DMS114 treated with DMSO at 0.1 percent for 48 hours (cell line): ENCODE measurements at regions not wholly inside any gene's neighbourhood (a gene's known extent, or its start where the extent isn't known, plus 50 kb on each side); places are given as distances from the start of the nearest gene placed in this dataset.

Source experiments
- DNase-seq: peaks from one replicate; lab custom pipeline; 2025; ENCODE audit not compliant: unreplicated experiment; lab: John Stamatoyannopoulos, UW

DNA sequence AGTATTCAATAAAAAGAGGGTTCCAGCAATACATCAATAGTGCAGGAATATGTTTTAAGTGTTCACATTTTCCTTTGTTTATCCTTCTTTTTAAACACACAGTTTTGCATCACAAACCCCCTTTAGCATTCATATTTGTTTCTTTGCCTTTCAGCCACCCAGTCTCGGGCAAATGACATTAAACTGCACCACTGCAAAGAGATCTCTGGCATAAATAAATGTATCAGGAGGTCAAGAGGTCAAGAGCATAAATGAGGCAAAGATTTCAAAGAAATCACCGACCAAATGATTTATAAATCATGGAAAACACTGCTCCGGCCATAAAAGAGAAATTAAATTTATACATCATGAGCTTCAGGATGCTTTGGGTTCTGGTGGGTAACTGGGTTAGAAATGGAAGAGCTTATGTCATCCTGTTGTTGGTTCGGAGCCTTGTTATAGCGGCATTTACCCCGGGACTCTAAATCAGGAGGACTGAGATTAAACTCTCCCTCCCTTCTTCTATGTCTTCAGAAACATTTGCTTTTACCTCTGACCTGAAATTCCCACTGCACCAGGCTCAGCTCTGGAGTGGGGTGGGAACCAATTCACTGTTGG is 449.6 kb upstream of the CLINT1 start:
- DNase-seq: no peak

DNA sequence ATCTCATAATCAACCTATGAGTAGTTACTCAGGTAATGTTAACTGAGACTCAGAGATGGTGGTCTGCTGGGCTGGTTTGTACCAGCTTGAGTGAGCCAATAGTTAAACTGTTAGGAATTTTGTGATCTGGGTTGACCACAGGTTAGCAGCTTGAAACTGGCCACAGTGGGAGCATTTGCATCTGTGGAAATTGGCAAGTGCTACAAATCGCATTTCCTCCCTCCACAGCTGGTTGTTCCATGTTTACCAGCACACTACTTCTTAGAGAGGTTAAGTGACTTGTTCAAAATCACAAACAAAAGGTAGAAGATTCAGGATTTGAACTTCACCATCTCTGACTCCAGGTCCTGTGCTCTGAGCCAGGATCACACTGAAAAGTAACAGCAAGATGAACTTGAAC is 446.9 kb upstream of the CLINT1 start:
- DNase-seq: no peak

DNA sequence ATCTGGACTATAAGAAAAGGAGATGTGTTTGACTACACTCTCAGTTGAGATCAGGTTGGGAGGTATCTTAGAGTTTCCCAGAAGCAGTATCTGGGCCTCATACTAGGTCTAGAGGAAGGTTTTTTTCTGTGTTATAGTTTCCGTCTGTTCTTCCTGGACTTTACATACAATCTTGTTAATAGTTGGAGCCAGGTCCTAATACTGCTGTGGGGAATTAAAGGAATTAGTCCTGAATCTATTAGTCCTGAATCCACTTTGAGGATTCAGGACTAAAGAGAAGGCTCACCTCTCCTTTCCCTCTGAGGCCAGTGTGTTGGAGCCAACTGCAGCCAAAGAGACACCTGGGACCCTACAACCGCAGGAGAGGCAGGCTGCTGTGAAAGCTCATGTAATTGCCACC is 445.7 kb upstream of the CLINT1 start:
- no peak for DNase-seq

DNA sequence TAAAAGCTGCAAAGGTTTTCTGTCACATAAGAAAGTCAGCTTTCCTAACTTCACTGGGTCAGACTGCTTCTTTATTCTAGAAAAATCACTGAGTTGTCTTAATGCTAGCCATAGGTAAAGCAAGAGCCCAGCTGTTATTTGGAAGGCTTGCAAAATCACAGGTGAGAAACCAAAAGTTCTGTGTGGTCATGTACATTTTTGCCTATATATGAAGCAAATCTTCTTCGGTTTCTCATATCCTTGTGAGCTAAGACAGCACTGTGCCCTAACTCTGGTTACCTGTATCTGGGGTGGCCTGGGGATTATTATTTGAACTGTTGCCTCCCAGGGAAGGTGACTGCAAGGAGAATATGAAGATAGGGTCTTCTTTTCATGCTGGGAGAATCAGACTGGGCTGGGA is 444.9 kb upstream of the CLINT1 start:
- DNase-seq: no peak

DNA sequence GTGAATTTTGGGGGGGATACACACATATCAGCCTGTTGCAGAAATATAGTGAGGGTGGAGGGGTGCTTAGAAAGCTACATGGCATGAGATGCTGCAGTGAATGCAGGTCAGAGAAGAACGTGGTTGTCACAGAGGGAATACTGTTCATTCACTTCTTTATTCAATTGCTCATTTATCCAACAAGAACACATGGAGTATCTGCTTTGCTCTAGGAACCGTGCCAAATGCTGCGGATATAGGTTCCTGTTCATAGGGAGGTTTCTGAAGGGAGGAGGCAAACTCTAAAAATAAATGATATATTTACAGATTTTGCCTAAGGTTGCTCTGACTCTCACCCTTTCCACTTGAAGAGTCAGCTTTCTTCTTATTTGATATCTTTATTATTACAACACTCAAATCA is 444.3 kb upstream of the CLINT1 start:
- no peak for DNase-seq

DNA sequence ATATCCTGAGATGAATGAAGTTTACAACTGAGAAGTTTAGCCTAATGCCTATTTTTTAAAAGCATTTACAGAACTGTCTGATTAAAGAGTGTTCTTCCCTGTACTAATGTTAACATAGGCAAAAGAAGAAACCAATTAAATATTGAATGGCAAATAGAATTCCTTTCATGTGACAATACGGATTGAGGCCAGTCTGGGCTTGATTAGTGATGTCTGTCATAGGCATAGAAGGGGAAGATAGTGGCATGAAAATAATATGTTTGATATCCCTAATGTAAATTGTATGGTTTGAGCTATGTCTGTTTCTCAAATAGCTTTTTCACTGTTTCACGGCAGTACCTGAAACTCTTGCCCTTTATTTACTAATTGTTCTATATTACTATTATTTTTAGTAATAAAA is 443.1 kb upstream of the CLINT1 start:
- DNase-seq: no peak

DNA sequence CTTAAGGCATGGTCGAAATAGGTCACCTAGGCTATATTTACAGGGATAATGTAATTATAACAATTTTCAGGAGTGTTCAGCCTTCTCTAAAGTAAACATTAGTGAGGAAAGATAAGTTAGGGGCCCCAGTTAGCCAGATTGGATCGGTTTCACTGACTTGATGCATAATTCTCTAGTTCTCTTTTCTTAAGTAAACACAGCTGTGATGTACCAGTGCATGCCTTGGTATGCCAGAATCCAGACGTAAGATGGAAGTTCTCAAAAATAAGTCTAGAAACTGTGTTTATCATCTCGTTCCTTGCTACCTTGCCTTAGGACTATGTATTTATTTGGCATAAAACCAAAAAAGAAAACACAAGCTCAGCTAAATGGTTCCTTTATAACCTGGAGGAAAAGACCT is 442.2 kb upstream of the CLINT1 start:
- no peak for DNase-seq

DNA sequence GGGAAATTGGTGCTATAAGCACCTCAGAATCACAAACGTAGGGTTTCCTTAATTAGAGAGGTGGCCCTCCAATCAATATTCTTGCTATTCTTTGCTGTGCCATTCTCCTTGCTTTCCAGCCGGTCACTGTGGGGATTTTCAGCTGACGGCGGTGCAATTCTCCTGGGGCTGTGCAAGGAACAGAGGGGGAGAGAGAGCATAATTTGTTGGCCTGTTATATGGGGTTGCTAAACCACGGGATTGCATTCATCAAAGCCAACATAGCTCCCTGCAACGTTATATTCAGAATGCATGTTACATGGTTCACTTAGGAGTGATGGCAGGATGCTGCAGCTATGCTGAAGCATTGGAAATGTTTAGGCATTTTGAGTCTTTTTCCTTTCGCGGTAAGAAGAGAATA is 441.3 kb upstream of the CLINT1 start:
- no peak for DNase-seq

DNA sequence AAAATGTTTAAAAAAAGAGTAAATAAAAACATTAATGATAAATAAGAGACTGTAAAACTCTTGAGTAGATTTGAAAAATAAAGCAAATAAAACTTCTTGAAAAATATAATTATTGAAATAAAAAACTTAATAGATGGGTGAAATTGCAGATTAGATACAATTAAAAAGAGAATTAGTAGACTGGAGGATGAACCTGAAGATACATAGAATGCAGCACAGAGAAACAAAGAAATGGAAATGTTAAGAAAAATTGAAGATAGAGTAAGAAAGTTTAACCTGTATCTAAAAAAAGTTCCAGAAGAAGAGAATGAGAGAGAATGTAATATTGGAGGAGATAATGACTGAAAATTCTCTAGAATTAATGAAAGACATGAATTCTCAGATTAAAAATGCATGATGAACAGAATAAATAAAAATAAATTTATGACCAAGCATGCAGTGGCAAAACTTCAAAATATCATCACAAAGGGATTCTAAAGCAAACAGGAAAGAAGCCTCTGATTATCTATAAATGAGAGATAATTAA is 438.1 kb upstream of the CLINT1 start:
- no peak for DNase-seq

DNA sequence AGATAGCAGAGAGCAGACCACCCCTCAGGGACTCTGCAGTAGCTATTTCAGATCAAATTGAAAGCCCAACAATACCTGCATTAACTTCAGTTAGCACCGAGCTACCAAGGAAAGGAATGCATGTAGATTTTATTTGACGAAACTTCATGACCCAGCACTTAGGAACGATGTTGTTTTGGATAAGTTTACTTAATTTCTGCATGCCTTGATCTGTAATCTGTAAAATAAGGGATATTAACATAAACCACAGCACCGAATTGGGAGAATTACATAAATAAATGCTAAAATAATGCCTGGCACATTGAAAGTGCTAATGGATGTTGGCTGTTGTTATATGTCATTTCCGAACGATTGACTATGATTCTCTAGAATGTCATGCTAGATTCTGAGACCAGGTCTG is 435.8 kb upstream of the CLINT1 start:
- no peak for DNase-seq

DNA sequence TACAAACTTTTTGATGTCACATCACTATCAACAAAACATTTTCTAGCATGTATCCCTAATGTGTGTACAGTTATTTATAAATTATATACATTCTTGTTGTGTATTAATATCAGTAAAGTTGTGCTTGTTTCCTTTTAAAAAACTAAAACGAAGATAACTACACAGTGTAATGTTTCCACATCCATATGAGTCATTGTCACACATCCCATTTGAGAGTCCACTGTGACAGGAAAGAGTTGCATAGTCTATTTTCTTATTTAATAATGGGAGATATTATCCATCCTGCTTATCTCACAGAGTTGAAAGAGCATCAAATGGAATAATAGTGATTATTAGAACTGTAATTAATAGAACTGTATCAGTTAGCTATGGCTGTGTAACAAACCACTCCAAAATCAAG is 434.0 kb upstream of the CLINT1 start:
- no peak for DNase-seq

DNA sequence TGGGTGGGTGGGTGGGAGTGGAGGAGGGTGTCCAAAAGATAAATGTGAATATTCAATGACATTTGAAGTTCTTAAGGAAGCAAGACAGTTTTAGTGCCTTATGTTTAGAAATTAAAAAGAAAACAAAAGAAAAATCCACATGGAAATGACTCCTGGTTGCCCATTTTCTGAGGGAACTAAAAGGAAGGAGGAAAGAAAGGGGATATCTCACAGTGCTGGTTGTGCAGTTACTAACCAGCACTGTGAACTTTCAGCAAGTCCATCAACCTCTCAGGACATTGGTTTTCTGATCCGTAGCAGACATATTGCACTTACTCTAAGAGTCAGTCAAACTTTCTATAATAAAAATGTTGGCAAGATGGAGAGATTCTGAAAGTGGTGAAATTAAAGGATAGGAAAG is 431.0 kb upstream of the CLINT1 start:
- no peak for DNase-seq

DNA sequence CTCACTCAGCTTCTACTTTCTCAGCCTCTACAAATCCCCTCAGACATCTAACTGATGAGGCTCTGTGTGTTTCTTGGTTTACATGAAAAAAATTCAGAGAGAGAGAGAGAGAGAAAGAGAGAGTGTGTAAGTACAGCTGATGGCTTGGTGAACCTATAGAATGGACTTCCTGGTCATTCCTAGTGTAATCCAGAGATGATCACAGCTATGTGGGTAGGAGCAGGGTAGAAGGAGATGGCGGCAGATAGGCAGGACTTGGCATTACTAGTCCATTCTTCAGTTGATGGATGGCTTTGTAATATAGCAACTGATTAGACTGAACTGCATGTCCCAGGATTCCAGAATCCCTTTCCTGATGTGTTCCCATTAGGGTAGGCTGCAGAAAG is 429.3 kb upstream of the CLINT1 start:
- DNase-seq: no peak

DNA sequence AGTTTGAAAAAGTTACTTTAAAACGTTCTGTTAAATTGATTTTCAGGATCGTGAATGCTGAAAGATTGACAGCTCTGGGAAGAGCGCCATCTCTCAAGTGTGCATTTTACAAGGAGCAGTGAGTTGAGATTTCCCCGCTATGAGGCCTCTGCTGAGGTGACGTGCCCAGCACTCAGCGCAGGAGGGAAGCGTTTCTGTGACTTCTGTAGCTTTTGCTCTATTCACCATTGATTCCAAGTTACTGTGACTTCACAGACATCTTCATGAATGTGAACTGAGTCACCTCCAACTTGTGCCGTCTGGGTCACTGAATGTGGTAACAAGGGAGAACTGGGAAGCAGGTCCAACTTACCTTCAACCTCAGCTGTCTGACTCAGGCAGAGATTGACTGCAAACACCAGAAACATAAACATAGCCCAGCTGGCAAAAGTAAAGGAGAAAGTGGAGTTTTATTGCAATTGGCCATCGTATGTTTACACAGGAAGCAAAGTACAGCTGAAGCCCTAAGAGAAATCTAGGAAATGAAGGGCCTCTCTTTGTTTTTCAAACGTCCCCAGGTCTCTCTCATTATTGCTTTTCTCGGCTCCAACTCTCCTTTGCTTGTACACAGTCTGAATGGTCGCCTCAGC is 428.8 kb upstream of the CLINT1 start:
- DNase-seq: no peak

DNA sequence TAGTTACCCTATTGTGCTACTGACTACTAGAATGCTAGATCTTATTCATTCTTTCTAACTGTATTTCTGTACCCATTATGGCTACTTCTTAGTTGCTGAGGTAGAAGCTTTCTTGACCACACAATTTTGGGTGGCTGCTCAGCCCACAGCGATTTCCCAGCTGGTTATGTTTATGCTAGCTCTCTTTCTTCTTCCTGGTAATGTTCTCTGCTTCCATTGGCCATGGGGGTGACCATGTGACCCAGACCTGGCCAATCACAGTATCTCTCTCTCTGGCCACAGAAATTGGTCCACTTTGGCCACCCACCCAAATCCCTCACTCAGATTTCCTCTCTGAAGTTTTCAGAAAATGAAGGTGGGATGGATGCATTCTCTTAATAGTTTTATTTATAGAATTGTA is 427.9 kb upstream of the CLINT1 start:
- no peak for DNase-seq

DNA sequence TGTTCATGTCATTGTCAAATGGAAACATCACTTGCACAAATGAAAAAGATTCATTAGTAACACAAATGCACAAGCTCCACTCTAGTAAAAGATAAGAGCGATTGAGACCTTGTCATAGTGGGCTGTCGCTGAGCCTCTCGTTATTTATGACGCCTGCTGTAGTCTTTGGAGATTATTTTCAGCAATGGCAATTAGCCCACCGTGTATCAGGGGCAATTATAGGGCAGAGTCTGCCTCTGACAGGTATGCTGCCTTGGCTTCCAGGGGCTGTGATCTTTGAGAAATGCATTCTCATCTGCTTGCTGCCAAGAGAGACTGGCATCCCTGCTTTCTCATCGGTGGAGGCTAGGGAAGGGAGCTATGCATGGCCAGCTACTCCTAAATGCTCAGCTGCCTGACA is 426.8 kb upstream of the CLINT1 start:
- DNase-seq: no peak

DNA sequence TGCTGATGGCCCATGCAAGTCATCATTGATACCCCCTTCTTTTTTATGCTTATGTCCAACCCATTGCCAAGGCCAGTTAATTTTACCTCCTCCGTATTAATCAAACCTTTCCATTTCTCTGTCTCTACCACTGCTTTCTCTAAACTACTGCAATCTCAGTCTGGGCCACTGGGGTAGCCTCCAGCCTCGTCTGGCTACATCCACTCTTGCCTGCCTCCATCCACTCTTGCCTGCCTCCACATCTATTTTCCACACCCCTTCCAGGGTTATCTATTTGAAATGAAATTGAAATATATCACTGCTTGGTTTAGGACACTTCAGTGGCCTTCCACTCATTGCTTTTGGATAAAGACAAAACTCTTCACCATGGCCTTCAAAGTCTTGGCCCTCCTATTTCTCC is 425.3 kb upstream of the CLINT1 start:
- no peak for DNase-seq

DNA sequence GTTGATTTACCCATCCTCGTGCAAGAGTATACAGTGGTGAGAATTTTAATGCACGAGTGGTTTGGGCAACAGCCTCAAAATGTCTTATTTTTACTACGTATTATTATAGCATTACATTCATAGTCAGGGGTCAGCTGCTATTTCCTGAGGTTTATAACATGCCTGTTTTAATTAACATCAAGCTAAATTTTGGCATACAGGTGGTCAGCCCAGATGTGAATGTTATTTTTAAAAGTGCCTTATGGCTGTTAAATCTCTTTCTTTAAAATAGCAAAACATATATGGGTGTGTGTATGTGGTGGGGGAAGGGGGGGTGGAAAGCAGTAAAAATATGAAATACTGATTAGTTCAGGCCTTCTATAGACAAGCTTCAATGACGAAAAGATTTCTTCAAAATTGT is 424.5 kb upstream of the CLINT1 start:
- no peak for DNase-seq

DNA sequence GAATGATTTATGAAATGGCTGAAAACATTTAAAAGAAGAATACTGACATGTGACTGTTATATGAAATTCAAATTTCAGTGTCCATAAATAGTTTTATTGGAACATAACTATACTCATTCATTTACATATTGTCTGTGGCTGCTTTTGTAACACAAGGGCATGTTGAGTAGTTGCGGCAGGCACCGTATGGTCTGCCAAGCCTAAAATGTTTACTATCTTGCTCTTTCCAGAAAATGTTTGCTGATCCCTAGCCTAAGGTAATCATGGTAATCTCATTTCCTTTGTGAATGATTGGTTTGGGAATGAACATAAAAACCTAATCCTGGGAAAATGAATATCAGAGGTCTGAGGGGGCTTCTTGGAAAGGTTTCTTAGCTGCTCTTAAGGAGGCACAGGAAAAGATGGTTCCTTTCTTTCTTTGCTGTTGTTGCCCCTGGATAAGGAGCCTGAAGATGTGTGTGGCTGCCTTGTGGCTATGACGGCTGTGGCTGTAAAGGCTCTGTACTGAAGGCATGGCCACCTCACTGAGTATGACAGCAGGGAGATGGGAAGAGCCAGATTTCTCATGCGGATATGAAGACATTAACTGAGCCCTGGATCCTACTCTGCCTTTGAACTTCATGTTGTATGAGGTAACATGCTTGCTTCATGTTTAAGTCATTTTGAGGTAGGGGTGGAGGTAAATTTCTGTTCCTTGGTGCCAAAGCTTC is 419.4 kb upstream of the CLINT1 start:
- no peak for DNase-seq

DNA sequence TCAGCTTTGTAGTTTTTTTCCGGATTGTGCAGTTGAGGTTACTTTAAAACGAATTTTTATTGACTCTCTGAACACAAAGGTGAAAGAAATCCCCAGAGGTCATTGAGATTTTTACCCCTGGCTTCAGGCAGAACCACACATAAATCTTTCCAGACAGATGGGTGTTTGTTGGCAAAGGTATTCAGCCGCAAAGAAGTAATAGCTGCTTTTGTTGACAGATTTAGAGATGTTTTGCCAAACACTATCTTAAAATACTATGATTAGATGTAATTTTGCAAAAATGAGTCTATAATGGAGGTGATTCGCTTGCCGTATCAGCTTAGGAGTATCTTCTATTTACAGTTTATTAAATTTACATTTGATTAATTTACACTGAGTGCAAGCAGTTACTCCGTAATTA is 418.3 kb upstream of the CLINT1 start:
- no peak for DNase-seq

DNA sequence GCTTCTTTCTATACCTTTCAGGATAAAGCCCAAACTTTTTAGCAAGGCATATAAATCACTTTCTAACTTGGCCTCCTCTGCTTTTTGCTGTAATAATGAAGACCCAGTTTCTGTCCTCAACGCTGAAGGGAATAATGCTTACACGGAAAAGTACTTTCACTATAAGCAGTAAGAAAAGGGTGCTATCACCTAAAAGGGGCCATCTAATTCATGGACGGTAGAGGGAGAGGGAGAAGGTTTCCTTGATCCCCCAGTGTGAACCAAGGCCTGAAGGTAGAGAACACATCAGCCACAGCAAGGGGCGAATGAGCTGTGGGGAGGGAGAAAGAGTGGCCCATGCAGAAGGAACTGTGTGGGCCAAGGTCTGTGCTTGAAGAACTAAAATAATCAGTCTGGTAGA is 417.7 kb upstream of the CLINT1 start:
- DNase-seq: no peak

DNA sequence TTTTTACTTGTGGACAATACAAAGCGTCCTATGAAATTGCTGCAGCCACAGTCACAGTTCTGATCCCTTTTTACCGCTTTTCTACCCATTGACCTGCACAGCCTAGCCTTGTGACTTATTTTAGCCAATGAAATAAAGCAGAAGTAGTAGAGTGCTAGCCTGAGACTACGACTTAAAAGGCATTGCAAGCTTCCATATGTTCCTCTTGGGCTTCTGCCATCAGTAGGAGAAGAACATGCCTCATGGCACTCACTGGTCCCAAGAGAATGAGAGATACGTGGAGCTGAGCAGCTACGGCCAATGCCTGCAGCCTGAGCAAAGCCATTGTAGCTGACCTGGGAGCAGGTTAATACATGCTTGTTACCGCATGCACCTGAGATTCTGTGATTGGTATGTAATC is 416.6 kb upstream of the CLINT1 start:
- no peak for DNase-seq

DNA sequence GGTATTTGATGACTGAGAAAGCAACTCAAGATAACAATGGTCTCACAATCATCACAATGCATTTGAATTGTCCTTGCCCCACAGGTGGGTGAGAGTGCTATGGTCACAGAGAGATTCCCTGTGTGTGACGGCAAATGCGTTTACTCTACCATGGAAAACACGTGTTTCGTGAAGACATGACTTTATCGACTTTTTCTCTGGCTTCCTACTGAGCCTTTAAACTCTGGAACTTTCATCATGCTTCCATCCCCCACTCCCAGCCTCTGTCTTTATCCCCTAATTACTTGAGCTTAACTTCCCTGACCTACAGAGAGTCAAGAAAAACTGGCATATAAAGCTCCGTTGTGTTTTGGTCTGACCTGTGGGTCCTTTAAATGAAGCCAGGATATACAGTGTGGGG is 414.1 kb upstream of the CLINT1 start:
- DNase-seq: no peak
